ENCODE measurements at regions not wholly inside any gene's neighbourhood (a gene's known extent, or its start where the extent isn't known, plus 50 kb on each side); places are given as distances from the start of the nearest gene placed in this dataset.
"Not testable (repeated sequence)": the region's sequence is repeated elsewhere in the genome, so short reads cannot be mapped to it uniquely, and the experiment has no call there.

- H3K4me1 ChIP-seq (ENCODE audit: insufficient read depth, low read length), result no peaks in the 10 kb centered on the region
- H3K9me3 ChIP-seq (ENCODE audit: control insufficient read depth, insufficient read depth, low read length), result no peaks in the 10 kb centered on the region
- H3K36me3 ChIP-seq (ENCODE audit: insufficient read depth, low read length), result no peaks in the 10 kb centered on the region
- no peak overlapping the region for H3K9ac ChIP-seq (ENCODE audit: low read depth, low read length)
Measured at GRCh38 chr11:88061111-88061510, 114.1 kb downstream of the RAB38 start.

GRCh38 chr11:88059326-88059725 lies 115.9 kb downstream of the RAB38 start:
- Histone ChIP-seq H3K9ac (ENCODE audit: low read depth, low read length) (no peak overlapping the region), H3K36me3 (ENCODE audit: insufficient read depth, low read length) (no peaks in the 10 kb centered on the region), H3K4me1 (ENCODE audit: insufficient read depth, low read length) (no peaks in the 10 kb centered on the region), H3K9me3 (ENCODE audit: control insufficient read depth, insufficient read depth, low read length) (no peaks in the 10 kb centered on the region)

GRCh38 chr11:88051396-88051795 lies 123.8 kb downstream of the RAB38 start:
- no peaks in the 10 kb centered on the region for H3K9me3 ChIP-seq (ENCODE audit: control insufficient read depth, insufficient read depth, low read length)

GRCh38 chr11:88050247-88050646 lies 125.0 kb downstream of the RAB38 start:
- H3K36me3 ChIP-seq (ENCODE audit: insufficient read depth, low read length), result no peaks in the 10 kb centered on the region
- no peaks in the 10 kb centered on the region for H3K9me3 ChIP-seq (ENCODE audit: control insufficient read depth, insufficient read depth, low read length)
- no peak overlapping the region for H3K9ac ChIP-seq (ENCODE audit: low read depth, low read length)
- no peaks in the 10 kb centered on the region for H3K4me1 ChIP-seq (ENCODE audit: insufficient read depth, low read length)

More at GRCh38 chr11:88051396-88051795, 123.8 kb downstream of the RAB38 start:
- no peak overlapping the region for H3K9ac ChIP-seq (ENCODE audit: low read depth, low read length)
- no peaks in the 10 kb centered on the region for H3K4me1 ChIP-seq (ENCODE audit: insufficient read depth, low read length)
- H3K36me3 ChIP-seq (ENCODE audit: insufficient read depth, low read length), result no peaks in the 10 kb centered on the region

GRCh38 chr11:88045288-88045687 lies 130.0 kb downstream of the RAB38 start:
- not testable (repeated sequence) for H3K9me3 ChIP-seq (ENCODE audit: control insufficient read depth, insufficient read depth, low read length); H3K36me3 ChIP-seq (ENCODE audit: insufficient read depth, low read length); H3K9ac ChIP-seq (ENCODE audit: low read depth, low read length)
- H3K4me1 ChIP-seq (ENCODE audit: insufficient read depth, low read length), result peaks cover 15% of the 10 kb centered on the region

- not testable (repeated sequence) for H3K9ac ChIP-seq (ENCODE audit: low read depth, low read length); H3K36me3 ChIP-seq (ENCODE audit: insufficient read depth, low read length); H3K9me3 ChIP-seq (ENCODE audit: control insufficient read depth, insufficient read depth, low read length)
- H3K4me1 ChIP-seq (ENCODE audit: insufficient read depth, low read length), result peaks cover 16% of the 10 kb centered on the region
Measured at GRCh38 chr11:88044658-88045057, 130.6 kb downstream of the RAB38 start.

GRCh38 chr11:88043149-88043548 lies 132.1 kb downstream of the RAB38 start:
- no peaks in the 10 kb centered on the region for H3K36me3 ChIP-seq (ENCODE audit: insufficient read depth, low read length)
- H3K9ac ChIP-seq (ENCODE audit: low read depth, low read length), result no peak overlapping the region
- H3K9me3 ChIP-seq (ENCODE audit: control insufficient read depth, insufficient read depth, low read length), result no peaks in the 10 kb centered on the region
- H3K4me1 ChIP-seq (ENCODE audit: insufficient read depth, low read length), result peaks cover 20% of the 10 kb centered on the region

- H3K9ac ChIP-seq (ENCODE audit: low read depth, low read length), result no peak overlapping the region
- H3K9me3 ChIP-seq (ENCODE audit: control insufficient read depth, insufficient read depth, low read length), result no peaks in the 10 kb centered on the region
- H3K4me1 ChIP-seq (ENCODE audit: insufficient read depth, low read length), result peaks cover 20% of the 10 kb centered on the region
- H3K36me3 ChIP-seq (ENCODE audit: insufficient read depth, low read length), result no peaks in the 10 kb centered on the region
Measured at GRCh38 chr11:88042647-88043046, 132.6 kb downstream of the RAB38 start.

GRCh38 chr11:88042238-88042637 lies 133.0 kb downstream of the RAB38 start:
- Histone ChIP-seq H3K9ac (ENCODE audit: low read depth, low read length) (no peak overlapping the region), H3K36me3 (ENCODE audit: insufficient read depth, low read length) (no peaks in the 10 kb centered on the region), H3K4me1 (ENCODE audit: insufficient read depth, low read length) (peaks cover 20% of the 10 kb centered on the region), H3K9me3 (ENCODE audit: control insufficient read depth, insufficient read depth, low read length) (no peaks in the 10 kb centered on the region)

- Histone ChIP-seq H3K36me3 (ENCODE audit: insufficient read depth, low read length) (no peaks in the 10 kb centered on the region), H3K9me3 (ENCODE audit: control insufficient read depth, insufficient read depth, low read length) (no peaks in the 10 kb centered on the region), H3K4me1 (ENCODE audit: insufficient read depth, low read length) (peaks cover 20% of the 10 kb centered on the region), H3K9ac (ENCODE audit: low read depth, low read length) (no peak overlapping the region)
Measured at GRCh38 chr11:88041679-88042078, 133.6 kb downstream of the RAB38 start.

- Histone ChIP-seq H3K4me1 (ENCODE audit: insufficient read depth, low read length) (peaks cover 20% of the 10 kb centered on the region), H3K9ac (ENCODE audit: low read depth, low read length) (no peak overlapping the region), H3K36me3 (ENCODE audit: insufficient read depth, low read length) (no peaks in the 10 kb centered on the region), H3K9me3 (ENCODE audit: control insufficient read depth, insufficient read depth, low read length) (no peaks in the 10 kb centered on the region)
Measured at GRCh38 chr11:88040148-88040496, 135.1 kb downstream of the RAB38 start.

GRCh38 chr11:88039476-88040147 lies 135.6 kb downstream of the RAB38 start:
- H3K4me1 ChIP-seq (ENCODE audit: insufficient read depth, low read length), result peaks cover 20% of the 10 kb centered on the region
- no peak overlapping the region for H3K9ac ChIP-seq (ENCODE audit: low read depth, low read length)
- H3K9me3 ChIP-seq (ENCODE audit: control insufficient read depth, insufficient read depth, low read length), result no peaks in the 10 kb centered on the region
- no peaks in the 10 kb centered on the region for H3K36me3 ChIP-seq (ENCODE audit: insufficient read depth, low read length)

- H3K9me3 ChIP-seq (ENCODE audit: control insufficient read depth, insufficient read depth, low read length), result no peaks in the 10 kb centered on the region
- peaks cover 19% of the 10 kb centered on the region for H3K4me1 ChIP-seq (ENCODE audit: insufficient read depth, low read length)
- H3K9ac ChIP-seq (ENCODE audit: low read depth, low read length), result no peak overlapping the region
- no peaks in the 10 kb centered on the region for H3K36me3 ChIP-seq (ENCODE audit: insufficient read depth, low read length)
Measured at GRCh38 chr11:88038063-88038462, 137.2 kb downstream of the RAB38 start.

- Histone ChIP-seq H3K9ac (ENCODE audit: low read depth, low read length) (no peak overlapping the region), H3K9me3 (ENCODE audit: control insufficient read depth, insufficient read depth, low read length) (no peaks in the 10 kb centered on the region), H3K36me3 (ENCODE audit: insufficient read depth, low read length) (no peaks in the 10 kb centered on the region), H3K4me1 (ENCODE audit: insufficient read depth, low read length) (peaks cover 5% of the 10 kb centered on the region; the same call in 1 of the 2 replicates)
Measured at GRCh38 chr11:88036701-88037100, 138.5 kb downstream of the RAB38 start.

GRCh38 chr11:88035271-88035670 lies 140.0 kb downstream of the RAB38 start:
- Histone ChIP-seq H3K9ac (ENCODE audit: low read depth, low read length) (no peak overlapping the region), H3K9me3 (ENCODE audit: control insufficient read depth, insufficient read depth, low read length) (no peaks in the 10 kb centered on the region), H3K4me1 (ENCODE audit: insufficient read depth, low read length) (peaks cover 5% of the 10 kb centered on the region; the same call in 1 of the 2 replicates), H3K36me3 (ENCODE audit: insufficient read depth, low read length) (no peaks in the 10 kb centered on the region)

Data from ES-I3 (cell line).